Smooth muscle cell (in vitro differentiated cells): ENCODE measurements at regions not wholly inside any gene's neighbourhood (a gene's known extent, or its start where the extent isn't known, plus 50 kb on each side); places are given as distances from the start of the nearest gene placed in this dataset.

ENCODE experiments used
- DNase-seq: peaks from one replicate; lab custom pipeline; 2025; ENCODE audit not compliant: unreplicated experiment; lab: John Stamatoyannopoulos, UW
- H2AFZ ChIP-seq: fragments of 200-600 bp; sonication (generic); 2 replicates; pipeline ENCODE4 v1.6.0; 2016; ENCODE audit warnings: antibody characterized with exemption, low read depth, mild to moderate bottlenecking
- H3F3A ChIP-seq: fragments of 200-600 bp; sonication (generic); 2 replicates; pipeline ENCODE4 v1.6.0; 2017; ENCODE audit warnings: antibody characterized with exemption, low read depth
- H3K27ac ChIP-seq: fragments of 200-600 bp; sonication (generic); 2 replicates; pipeline ENCODE4 v1.5.1; 2016; ENCODE audit warnings: low read depth, mild to moderate bottlenecking
- H3K27me3 ChIP-seq: fragments of 200-600 bp; sonication (generic); 2 replicates; pipeline ENCODE4 v1.6.1; 2016; ENCODE audit warnings: low read depth, mild to moderate bottlenecking
- H3K36me3 ChIP-seq: fragments of 200-600 bp; sonication (generic); 2 replicates; pipeline ENCODE4 v1.5.1; 2016; ENCODE audit warnings: low read depth
- H3K4me1 ChIP-seq: fragments of 200-600 bp; sonication (generic); 2 replicates; pipeline ENCODE4 v1.5.1; 2016; ENCODE audit warnings: low read depth
- H3K4me2 ChIP-seq: fragments of 200-600 bp; sonication (generic); 2 replicates; pipeline ENCODE4 v1.6.0; 2016; ENCODE audit warnings: mild to moderate bottlenecking
- H3K4me3 ChIP-seq: fragments of 200-600 bp; sonication (generic); 2 replicates; pipeline ENCODE4 v1.5.1; 2016; ENCODE audit warnings: mild to moderate bottlenecking
- H3K79me2 ChIP-seq: fragments of 200-600 bp; sonication (generic); 2 replicates; pipeline ENCODE4 v1.6.0; 2016; ENCODE audit warnings: low read depth, mild to moderate bottlenecking
- H3K9ac ChIP-seq: fragments of 200-600 bp; sonication (generic); 2 replicates; pipeline ENCODE4 v1.6.0; 2016; ENCODE audit warnings: low read depth
- H3K9me3 ChIP-seq: fragments of 200-600 bp; sonication (generic); replicated peaks from 2 replicates; pipeline ENCODE4 v1.5.1; 2016; ENCODE audit warnings: low read depth
- H4K20me1 ChIP-seq: fragments of 200-600 bp; sonication (generic); 2 replicates; pipeline ENCODE4 v1.6.0; 2016; ENCODE audit warnings: low read depth
- CTCF ChIP-seq: fragments of 200-600 bp; sonication (generic); IDR thresholded peaks from 2 replicates; pipeline ENCODE4 v1.5.1; 2017; ENCODE audit warnings: borderline replicate concordance, mild to moderate bottlenecking, antibody characterized with exemption; ENCODE audit not compliant: insufficient read depth, poor library complexity, severe bottlenecking
- WGBS: methylation state at CpG from one replicate; pipeline ENCODE4 v1.1.7; 2016; ENCODE audit warnings: low lambda C conversion rate; 5-methylcytosine and 5-hydroxymethylcytosine counted together

- no peak for TF ChIP-seq CTCF
- DNase-seq: no peak
- Histone ChIP-seq H3K4me3 (no peak overlapping the region), H3K9me3 (no peaks in the 10 kb centered on the region), H2AFZ (no peak overlapping the region), H3K4me1 (no peaks in the 10 kb centered on the region), H3K36me3 (no peaks in the 10 kb centered on the region), H4K20me1 (no peaks in the 10 kb centered on the region), H3K27me3 (peaks cover 9% of the 10 kb centered on the region), H3K27ac (no peak overlapping the region), H3K79me2 (no peaks in the 10 kb centered on the region), H3K9ac (no peak overlapping the region), H3F3A (no peaks in the 10 kb centered on the region), H3K4me2 (no peak overlapping the region)
- 97% methylated on average over 1 of the region's 1 CpG for WGBS
These were observed 257.7 kb upstream of the PLET1 start for GRCh38 chr11:112518371-112518770.

GRCh38 chr11:112519751-112520150 lies 259.1 kb upstream of the PLET1 start:
- Histone ChIP-seq H3K4me2 (no peak overlapping the region), H3K27ac (no peak overlapping the region), H3K4me3 (no peak overlapping the region), H3K9me3 (no peaks in the 10 kb centered on the region), H4K20me1 (no peaks in the 10 kb centered on the region), H3K9ac (no peak overlapping the region), H3K27me3 (peaks cover 9% of the 10 kb centered on the region), H2AFZ (no peak overlapping the region), H3K4me1 (peaks cover 5% of the 10 kb centered on the region), H3K79me2 (no peaks in the 10 kb centered on the region), H3F3A (no peaks in the 10 kb centered on the region), H3K36me3 (no peaks in the 10 kb centered on the region)
- TF ChIP-seq CTCF: no peak
- 89% methylated on average over 5 of the region's 5 CpGs for WGBS
- no peak for DNase-seq

GRCh38 chr11:112520354-112520753 lies 259.7 kb upstream of the PLET1 start:
- Histone ChIP-seq H3K4me2 (no peak overlapping the region), H3K9me3 (no peaks in the 10 kb centered on the region), H3K27ac (no peak overlapping the region), H2AFZ (no peak overlapping the region), H3F3A (no peaks in the 10 kb centered on the region), H3K79me2 (no peaks in the 10 kb centered on the region), H3K27me3 (peaks cover 9% of the 10 kb centered on the region), H3K9ac (no peak overlapping the region), H3K4me3 (no peak overlapping the region), H3K36me3 (no peaks in the 10 kb centered on the region), H3K4me1 (peaks cover 5% of the 10 kb centered on the region), H4K20me1 (no peaks in the 10 kb centered on the region)
- 66% methylated on average over 2 of the region's 2 CpGs for WGBS
- TF ChIP-seq CTCF: no peak
- DNase-seq: no peak

GRCh38 chr11:112522536-112522935 lies 261.9 kb upstream of the PLET1 start:
- H3K4me3 ChIP-seq: no peak overlapping the region
- DNase-seq: no peak
- H3K36me3 ChIP-seq: no peaks in the 10 kb centered on the region
- H3K4me2 ChIP-seq: no peak overlapping the region
- no peak overlapping the region for H2AFZ ChIP-seq
- no peaks in the 10 kb centered on the region for H4K20me1 ChIP-seq
- no peak overlapping the region for H3K27ac ChIP-seq
- H3K9me3 ChIP-seq: no peaks in the 10 kb centered on the region
- H3K9ac ChIP-seq: no peak overlapping the region
- whole genome bisulfite sequencing: 79% methylated on average over 1 of the region's 1 CpG
- peaks cover 9% of the 10 kb centered on the region for H3K27me3 ChIP-seq
- no peaks in the 10 kb centered on the region for H3F3A ChIP-seq
- peaks cover 11% of the 10 kb centered on the region for H3K4me1 ChIP-seq
- H3K79me2 ChIP-seq: no peaks in the 10 kb centered on the region
- no peak for TF ChIP-seq CTCF
